ENCODE measurements at regions not wholly inside any gene's neighbourhood (a gene's known extent, or its start where the extent isn't known, plus 50 kb on each side); places are given as distances from the start of the nearest gene placed in this dataset.

- TF ChIP-seq CEBPB (IDR thresholded peaks at IDR 0.05), result no peak
- no peak for TF ChIP-seq USF1 (IDR thresholded peaks at IDR 0.05)
- TF ChIP-seq FOXM1 (IDR thresholded peaks at IDR 0.05; ENCODE audit: borderline replicate concordance, low read depth), result no peak
- no peak for TF ChIP-seq TAF1 (IDR thresholded peaks at IDR 0.05; ENCODE audit: low read depth)
- TF ChIP-seq TEAD4 (IDR thresholded peaks at IDR 0.05), result no peak
- no peak for TF ChIP-seq NFIC (IDR thresholded peaks at IDR 0.05)
- TF ChIP-seq EGR1 (IDR thresholded peaks at IDR 0.05), result no peak
- TF ChIP-seq CREB1 (IDR thresholded peaks at IDR 0.05; ENCODE audit: low read depth), result no peak
- no peak for TF ChIP-seq MAX (IDR thresholded peaks at IDR 0.05)
- TF ChIP-seq ZBTB7A (IDR thresholded peaks at IDR 0.05; ENCODE audit: low read depth), result no peak
- TF ChIP-seq EP300 (IDR thresholded peaks at IDR 0.05; ENCODE audit: borderline replicate concordance), result no peak
- TF ChIP-seq REST (IDR thresholded peaks at IDR 0.05; ENCODE audit: low read depth), result no peak
- TF ChIP-seq YY1 (IDR thresholded peaks at IDR 0.05; ENCODE audit: low read depth), result no peak
Measured at GRCh38 chr7:32809871-32810270, 81.7 kb downstream of the KBTBD2 start.

GRCh38 chr7:32809347-32809746 lies 82.2 kb downstream of the KBTBD2 start:
- no peak for TF ChIP-seq CREB1 (IDR thresholded peaks at IDR 0.05; ENCODE audit: low read depth)
- no peak for TF ChIP-seq EGR1 (IDR thresholded peaks at IDR 0.05)
- TF ChIP-seq TAF1 (IDR thresholded peaks at IDR 0.05; ENCODE audit: low read depth), result no peak
- TF ChIP-seq REST (IDR thresholded peaks at IDR 0.05; ENCODE audit: low read depth), result no peak
- TF ChIP-seq NFIC (IDR thresholded peaks at IDR 0.05), result no peak
- TF ChIP-seq YY1 (IDR thresholded peaks at IDR 0.05; ENCODE audit: low read depth), result no peak

GRCh38 chr7:32803406-32804141 lies 88.0 kb downstream of the KBTBD2 start:
- TF ChIP-seq USF1 (IDR thresholded peaks at IDR 0.05) (no peak), CEBPB (IDR thresholded peaks at IDR 0.05) (no peak), TEAD4 (IDR thresholded peaks at IDR 0.05) (no peak), RAD21 (IDR thresholded peaks at IDR 0.05; ENCODE audit: low read depth) (no peak)

GRCh38 chr7:32802305-32802910 lies 89.2 kb downstream of the KBTBD2 start:
- TF ChIP-seq TEAD4 (IDR thresholded peaks at IDR 0.05) (no peak), EGR1 (IDR thresholded peaks at IDR 0.05) (no peak), TCF12 (IDR thresholded peaks at IDR 0.05; ENCODE audit: low read depth) (no peak), REST (IDR thresholded peaks at IDR 0.05; ENCODE audit: low read depth) (no peak), CREB1 (IDR thresholded peaks at IDR 0.05; ENCODE audit: low read depth) (no peak), YY1 (IDR thresholded peaks at IDR 0.05; ENCODE audit: low read depth) (no peak), USF1 (IDR thresholded peaks at IDR 0.05) (no peak), EP300 (IDR thresholded peaks at IDR 0.05; ENCODE audit: borderline replicate concordance) (no peak), NFIC (IDR thresholded peaks at IDR 0.05) (no peak), TAF1 (IDR thresholded peaks at IDR 0.05; ENCODE audit: low read depth) (no peak), RAD21 (IDR thresholded peaks at IDR 0.05; ENCODE audit: low read depth) (no peak), CEBPB (IDR thresholded peaks at IDR 0.05) (no peak), FOXM1 (IDR thresholded peaks at IDR 0.05; ENCODE audit: borderline replicate concordance, low read depth) (no peak), MAX (IDR thresholded peaks at IDR 0.05) (no peak), ZBTB7A (IDR thresholded peaks at IDR 0.05; ENCODE audit: low read depth) (no peak)
